Activated T-helper 2 cell treated with anti-CD3 and anti-CD28 coated beads, Interferon-gamma antibody, Interleukin-2, Interleukin-4, amounts not matched to agents 10 μg/mL and 5 μg/mL and 100 μg/mL, durations not matched to agents 14 hours and 24 hours and 36 hours (primary cell): ENCODE measurements at regions not wholly inside any gene's neighbourhood (a gene's known extent, or its start where the extent isn't known, plus 50 kb on each side); places are given as distances from the start of the nearest gene placed in this dataset.

ENCODE experiments used
- DNase-seq: peaks from one replicate; pipeline ENCODE4 v3.0.0; 2021; ENCODE audit warnings: low spot score
- H3K27ac Mint-ChIP-seq: one replicate; pipeline ENCODE4 v1.8.0; 2021; ENCODE audit warnings: mixed read lengths
- H3K27me3 Mint-ChIP-seq: one replicate; pipeline ENCODE4 v1.8.0; 2021; ENCODE audit warnings: low read depth, mixed read lengths
- H3K36me3 Mint-ChIP-seq: one replicate; pipeline ENCODE4 v1.8.0; 2021; ENCODE audit warnings: low read depth, mixed read lengths
- H3K4me1 Mint-ChIP-seq: one replicate; pipeline ENCODE4 v1.8.0; 2021; ENCODE audit warnings: low read depth, mixed read lengths
- H3K4me3 Mint-ChIP-seq: one replicate; pipeline ENCODE4 v1.8.0; 2021; ENCODE audit warnings: low read depth, mild to moderate bottlenecking, moderate library complexity, mixed read lengths
- H3K9me3 Mint-ChIP-seq: one replicate; pipeline ENCODE4 v1.8.0; 2021; ENCODE audit warnings: mixed read lengths
- intact Hi-C: fragments of 100-400 bp; cut with micrococcal nuclease; formaldehyde crosslinking; loops from one replicate; pipeline ENCODE4 v1.15.1; 2023

- H3K9me3 Mint-ChIP-seq = no peaks in the 10 kb centered on the region
- H3K27ac Mint-ChIP-seq = no peak overlapping the region
- no peak for DNase-seq
- H3K4me3 Mint-ChIP-seq = no peak overlapping the region
- intact Hi-C loops = no loop called here
- H3K27me3 Mint-ChIP-seq = no peaks in the 10 kb centered on the region
- H3K4me1 Mint-ChIP-seq = no peaks in the 10 kb centered on the region
- no peaks in the 10 kb centered on the region for H3K36me3 Mint-ChIP-seq
These were observed 160.7 kb upstream of the TRPC7 start for GRCh38 chr5:136526021-136526420.

- intact Hi-C loops = no loop called here
- Mint-ChIP-seq H3K4me3 (no peak overlapping the region), H3K27me3 (no peaks in the 10 kb centered on the region), H3K36me3 (no peaks in the 10 kb centered on the region), H3K9me3 (no peaks in the 10 kb centered on the region), H3K27ac (no peak overlapping the region), H3K4me1 (no peaks in the 10 kb centered on the region)
- DNase-seq = no peak
These were observed 160.3 kb upstream of the TRPC7 start for GRCh38 chr5:136525597-136525996.

- Mint-ChIP-seq H3K4me3 (no peak overlapping the region), H3K27ac (no peak overlapping the region), H3K27me3 (no peaks in the 10 kb centered on the region), H3K9me3 (no peaks in the 10 kb centered on the region), H3K4me1 (no peaks in the 10 kb centered on the region), H3K36me3 (no peaks in the 10 kb centered on the region)
- no peak for DNase-seq
- intact Hi-C loops = no loop called here
These were observed 157.0 kb upstream of the TRPC7 start for GRCh38 chr5:136522217-136522956.

- no peaks in the 10 kb centered on the region for H3K36me3 Mint-ChIP-seq
- no peaks in the 10 kb centered on the region for H3K9me3 Mint-ChIP-seq
- no peaks in the 10 kb centered on the region for H3K27me3 Mint-ChIP-seq
- no peak overlapping the region for H3K27ac Mint-ChIP-seq
- DNase-seq = no peak
- H3K4me1 Mint-ChIP-seq = no peaks in the 10 kb centered on the region
- intact Hi-C loops = no loop called here
- H3K4me3 Mint-ChIP-seq = no peak overlapping the region
These were observed 156.4 kb upstream of the TRPC7 start for GRCh38 chr5:136521696-136522095.

GRCh38 chr5:136518814-136519213 lies 153.5 kb upstream of the TRPC7 start:
- Mint-ChIP-seq H3K36me3 (no peaks in the 10 kb centered on the region), H3K4me3 (no peak overlapping the region), H3K9me3 (no peaks in the 10 kb centered on the region), H3K27ac (no peak overlapping the region), H3K27me3 (no peaks in the 10 kb centered on the region), H3K4me1 (no peaks in the 10 kb centered on the region)
- no peak for DNase-seq
- intact Hi-C loops = no loop called here

- Mint-ChIP-seq H3K36me3 (no peaks in the 10 kb centered on the region), H3K4me3 (no peak overlapping the region), H3K4me1 (no peaks in the 10 kb centered on the region), H3K27ac (no peak overlapping the region), H3K9me3 (no peaks in the 10 kb centered on the region), H3K27me3 (no peaks in the 10 kb centered on the region)
- no peak for DNase-seq
- intact Hi-C loops = no loop called here
These were observed 152.8 kb upstream of the TRPC7 start for GRCh38 chr5:136518174-136518573.

GRCh38 chr5:136517755-136518154 lies 152.4 kb upstream of the TRPC7 start:
- no peaks in the 10 kb centered on the region for H3K9me3 Mint-ChIP-seq
- H3K27me3 Mint-ChIP-seq = no peaks in the 10 kb centered on the region
- H3K4me1 Mint-ChIP-seq = no peaks in the 10 kb centered on the region

GRCh38 chr5:136516637-136517036 lies 151.3 kb upstream of the TRPC7 start:
- no peaks in the 10 kb centered on the region for H3K27me3 Mint-ChIP-seq
- no peak overlapping the region for H3K4me3 Mint-ChIP-seq
- no peak overlapping the region for H3K27ac Mint-ChIP-seq
- H3K4me1 Mint-ChIP-seq = no peaks in the 10 kb centered on the region
- H3K36me3 Mint-ChIP-seq = no peaks in the 10 kb centered on the region
- intact Hi-C loops = no loop called here
- no peak for DNase-seq
- no peaks in the 10 kb centered on the region for H3K9me3 Mint-ChIP-seq

More at GRCh38 chr5:136517755-136518154, 152.4 kb upstream of the TRPC7 start:
- no peak overlapping the region for H3K4me3 Mint-ChIP-seq
- no peak overlapping the region for H3K27ac Mint-ChIP-seq
- H3K36me3 Mint-ChIP-seq = no peaks in the 10 kb centered on the region
- intact Hi-C loops = no loop called here
- no peak for DNase-seq

GRCh38 chr5:136513430-136513829 lies 148.1 kb upstream of the TRPC7 start:
- no peak for DNase-seq
- H3K27ac Mint-ChIP-seq = no peak overlapping the region
- H3K4me3 Mint-ChIP-seq = no peak overlapping the region
- intact Hi-C loops = no loop called here
- H3K9me3 Mint-ChIP-seq = no peaks in the 10 kb centered on the region
- H3K4me1 Mint-ChIP-seq = no peaks in the 10 kb centered on the region
- H3K36me3 Mint-ChIP-seq = no peaks in the 10 kb centered on the region
- no peaks in the 10 kb centered on the region for H3K27me3 Mint-ChIP-seq

GRCh38 chr5:136511046-136511445 lies 145.7 kb upstream of the TRPC7 start:
- intact Hi-C loops = no loop called here
- H3K27me3 Mint-ChIP-seq = no peaks in the 10 kb centered on the region
- H3K9me3 Mint-ChIP-seq = no peaks in the 10 kb centered on the region
- DNase-seq = no peak
- no peaks in the 10 kb centered on the region for H3K36me3 Mint-ChIP-seq
- no peak overlapping the region for H3K4me3 Mint-ChIP-seq
- no peaks in the 10 kb centered on the region for H3K4me1 Mint-ChIP-seq
- no peak overlapping the region for H3K27ac Mint-ChIP-seq

GRCh38 chr5:136510481-136510880 lies 145.1 kb upstream of the TRPC7 start:
- H3K36me3 Mint-ChIP-seq = no peaks in the 10 kb centered on the region
- H3K4me1 Mint-ChIP-seq = no peaks in the 10 kb centered on the region
- H3K4me3 Mint-ChIP-seq = no peak overlapping the region
- intact Hi-C loops = no loop called here
- no peak overlapping the region for H3K27ac Mint-ChIP-seq
- no peak for DNase-seq
- H3K27me3 Mint-ChIP-seq = no peaks in the 10 kb centered on the region
- H3K9me3 Mint-ChIP-seq = no peaks in the 10 kb centered on the region

GRCh38 chr5:136506131-136506530 lies 140.8 kb upstream of the TRPC7 start:
- intact Hi-C loops = no loop called here
- Mint-ChIP-seq H3K4me1 (no peaks in the 10 kb centered on the region), H3K36me3 (no peaks in the 10 kb centered on the region), H3K27me3 (no peaks in the 10 kb centered on the region), H3K4me3 (no peak overlapping the region), H3K9me3 (no peaks in the 10 kb centered on the region), H3K27ac (no peak overlapping the region)
- DNase-seq = no peak

GRCh38 chr5:136501133-136501532 lies 135.8 kb upstream of the TRPC7 start:
- no peak for DNase-seq
- Mint-ChIP-seq H3K36me3 (no peaks in the 10 kb centered on the region), H3K27me3 (no peaks in the 10 kb centered on the region), H3K4me3 (no peak overlapping the region), H3K9me3 (peaks cover 18% of the 10 kb centered on the region), H3K4me1 (no peaks in the 10 kb centered on the region), H3K27ac (no peak overlapping the region)
- intact Hi-C loops = no loop called here

- DNase-seq = no peak
- no peak overlapping the region for H3K27ac Mint-ChIP-seq
- H3K9me3 Mint-ChIP-seq = peaks cover 4% of the 10 kb centered on the region
- no peaks in the 10 kb centered on the region for H3K36me3 Mint-ChIP-seq
- H3K27me3 Mint-ChIP-seq = no peaks in the 10 kb centered on the region
- H3K4me3 Mint-ChIP-seq = no peak overlapping the region
- H3K4me1 Mint-ChIP-seq = no peaks in the 10 kb centered on the region
- intact Hi-C loops = no loop called here
These were observed 127.2 kb upstream of the TRPC7 start for GRCh38 chr5:136492587-136492986.
